Upper lobe of left lung (tissue), 4 donors: ENCODE measurements at regions not wholly inside any gene's neighbourhood (a gene's known extent, or its start where the extent isn't known, plus 50 kb on each side); places are given as distances from the start of the nearest gene placed in this dataset.

Experiments
- POLR2A ChIP-seq, 4 donors: fragments of 450-650 bp; IDR thresholded peaks; one replicate each; pipeline ENCODE4 v1.5.1; 2016 to 2017; ENCODE audit warnings: antibody characterized with exemption in 4 of 4, mild to moderate bottlenecking in 2 of 4
- POLR2AphosphoS5 ChIP-seq, 2 donors: sonication (generic); formaldehyde crosslinking; IDR thresholded peaks; one replicate each; pipeline ENCODE4 v1.5.1; 2017; ENCODE audit warnings: antibody characterized with exemption in 2 of 2
- TF ChIP-seq, protein P1 (sequence below), 6 experiments: fragments of 450-650 bp in 4 of 6; fragments of 200-600 bp in 2 of 6; sonication (generic) in 2 of 6; IDR thresholded peaks; one replicate each; pipeline ENCODE4 v1.5.1; 2016 to 2019; ENCODE audit warnings: antibody characterized with exemption in 6 of 6

DNA sequence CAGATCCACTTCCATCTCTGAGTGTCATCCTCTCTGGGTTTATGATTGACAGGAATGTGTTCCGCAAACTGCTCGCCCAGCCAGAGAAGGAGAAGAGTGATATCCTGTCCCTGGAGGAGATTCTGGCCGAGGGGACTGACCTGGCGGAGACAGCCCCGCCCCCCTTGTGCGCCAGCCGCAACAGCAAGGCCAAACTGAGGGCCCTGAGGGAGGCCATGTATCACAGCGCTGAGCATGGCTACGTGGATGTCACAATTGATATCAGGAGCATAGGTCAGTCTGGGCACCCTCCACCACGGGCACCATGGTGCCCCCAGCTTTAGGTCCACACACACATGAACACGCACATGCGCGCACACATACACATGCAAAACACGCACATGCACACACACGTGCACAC is 67.5 kb upstream of the PWP1 start:
- TF ChIP-seq POLR2A (IDR thresholded peaks at IDR 0.05) (no peak), POLR2AphosphoS5 (IDR thresholded peaks at IDR 0.05) (no peak)
- TF ChIP-seq, protein P1, sequence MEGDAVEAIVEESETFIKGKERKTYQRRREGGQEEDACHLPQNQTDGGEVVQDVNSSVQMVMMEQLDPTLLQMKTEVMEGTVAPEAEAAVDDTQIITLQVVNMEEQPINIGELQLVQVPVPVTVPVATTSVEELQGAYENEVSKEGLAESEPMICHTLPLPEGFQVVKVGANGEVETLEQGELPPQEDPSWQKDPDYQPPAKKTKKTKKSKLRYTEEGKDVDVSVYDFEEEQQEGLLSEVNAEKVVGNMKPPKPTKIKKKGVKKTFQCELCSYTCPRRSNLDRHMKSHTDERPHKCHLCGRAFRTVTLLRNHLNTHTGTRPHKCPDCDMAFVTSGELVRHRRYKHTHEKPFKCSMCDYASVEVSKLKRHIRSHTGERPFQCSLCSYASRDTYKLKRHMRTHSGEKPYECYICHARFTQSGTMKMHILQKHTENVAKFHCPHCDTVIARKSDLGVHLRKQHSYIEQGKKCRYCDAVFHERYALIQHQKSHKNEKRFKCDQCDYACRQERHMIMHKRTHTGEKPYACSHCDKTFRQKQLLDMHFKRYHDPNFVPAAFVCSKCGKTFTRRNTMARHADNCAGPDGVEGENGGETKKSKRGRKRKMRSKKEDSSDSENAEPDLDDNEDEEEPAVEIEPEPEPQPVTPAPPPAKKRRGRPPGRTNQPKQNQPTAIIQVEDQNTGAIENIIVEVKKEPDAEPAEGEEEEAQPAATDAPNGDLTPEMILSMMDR (IDR thresholded peaks at IDR 0.05), result no peak
